Midbrain (tissue), 1 donor: ENCODE measurements at regions not wholly inside any gene's neighbourhood (a gene's known extent, or its start where the extent isn't known, plus 50 kb on each side); places are given as distances from the start of the nearest gene placed in this dataset.
"Not testable (repeated sequence)": the region's sequence is repeated elsewhere in the genome, so short reads cannot be mapped to it uniquely, and the experiment has no call there.

Experiments
- DNase-seq: peaks from one replicate; lab custom pipeline; 2025; lab: John Stamatoyannopoulos, UW

- DNase-seq: not testable (repeated sequence)
Measured at GRCh38 chr2:89222063-89222732, 530.7 kb downstream of the RPIA start.

DNA sequence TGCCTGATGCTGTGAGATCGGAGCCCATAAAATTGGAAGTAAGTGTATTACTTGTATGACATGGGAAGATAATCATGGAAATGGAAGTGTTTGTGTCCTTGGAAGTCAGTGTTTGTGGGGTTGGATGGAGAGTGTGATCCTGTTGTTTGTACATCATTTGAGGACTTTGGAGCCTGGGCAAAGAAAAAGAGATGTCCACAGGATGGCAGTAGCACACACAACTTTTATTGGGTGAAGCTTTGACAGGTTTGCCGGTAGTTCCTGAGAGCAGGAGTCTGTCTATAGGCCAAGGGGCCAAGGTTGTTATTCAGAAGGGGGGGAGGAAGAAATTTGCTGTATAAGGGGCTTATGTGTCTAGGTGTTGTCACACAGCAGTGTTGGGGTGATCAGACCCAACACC lies 533.3 kb downstream of the RPIA start:
- DNase-seq: not testable (repeated sequence)

GRCh38 chr2:89229979-89230378 lies 538.5 kb downstream of the RPIA start:
- not testable (repeated sequence) for DNase-seq

DNA sequence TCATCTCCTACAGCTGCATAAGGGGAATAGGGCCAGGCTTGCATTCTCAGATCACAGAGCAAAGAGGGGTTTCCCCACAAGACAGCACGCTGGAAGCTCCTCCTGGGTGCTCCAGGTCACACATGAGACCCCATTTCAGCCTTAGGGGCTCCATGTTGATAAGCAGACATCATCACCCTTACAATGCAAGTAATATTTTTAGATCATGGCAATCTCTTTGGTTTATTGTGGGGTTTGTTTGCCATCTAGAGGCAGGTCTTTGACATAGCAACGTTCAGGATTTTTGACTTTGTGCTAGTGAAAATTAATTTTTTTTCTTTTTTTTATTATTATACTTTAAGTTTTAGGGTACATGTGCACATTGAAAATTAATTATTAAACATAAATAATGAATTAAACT lies 539.8 kb downstream of the RPIA start:
- DNase-seq: not testable (repeated sequence)

DNA sequence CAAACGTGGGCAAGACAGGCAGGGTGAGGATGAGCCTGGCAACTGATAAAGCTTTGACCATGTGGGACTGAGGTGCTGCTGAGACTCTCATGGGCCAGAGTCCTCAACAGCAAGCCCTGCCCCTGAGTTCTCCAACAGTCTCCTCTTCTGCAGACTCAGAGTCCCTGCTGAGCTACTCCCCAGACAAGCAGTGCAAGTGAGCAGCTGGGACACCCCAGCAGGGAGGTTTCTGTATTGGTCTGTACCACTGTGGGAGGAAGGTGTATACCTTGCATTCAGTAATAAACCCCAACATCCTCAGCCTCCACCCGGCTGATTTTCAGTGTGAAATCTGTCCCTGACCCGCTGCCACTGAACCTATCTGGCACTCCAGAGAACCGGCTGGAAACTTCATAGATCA lies 542.5 kb downstream of the RPIA start:
- DNase-seq: not testable (repeated sequence)

DNA sequence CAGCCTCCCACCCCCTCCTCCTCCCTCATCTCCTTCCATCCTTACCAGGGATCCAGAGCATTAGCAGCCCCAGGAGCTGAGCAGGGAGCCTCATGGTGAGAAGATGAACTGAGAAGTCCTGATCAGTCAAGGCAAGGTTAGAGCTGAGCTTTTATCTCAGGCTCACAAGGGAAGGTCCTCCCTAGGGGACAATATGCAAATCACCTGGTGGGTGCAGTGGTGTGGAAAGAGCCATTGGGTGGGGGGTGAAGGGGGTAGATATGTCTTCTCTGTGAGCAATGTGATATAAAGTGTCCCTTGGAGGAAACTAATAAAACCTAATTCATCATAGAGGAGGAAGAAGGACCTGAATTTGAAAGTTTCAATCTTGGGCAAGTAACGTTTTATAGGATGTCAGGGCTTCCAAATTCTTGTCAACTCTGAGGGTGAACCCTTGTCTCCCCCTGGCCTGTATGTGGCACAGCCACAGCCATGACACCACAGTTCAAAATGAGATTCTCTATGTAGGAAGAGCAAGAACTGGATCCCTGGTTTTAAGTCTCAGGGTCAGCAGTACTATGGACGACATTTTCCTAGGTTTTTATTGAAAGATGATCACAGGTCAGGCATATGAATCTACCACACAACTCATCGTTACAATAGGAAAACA lies 543.5 kb downstream of the RPIA start:
- not testable (repeated sequence) for DNase-seq

DNA sequence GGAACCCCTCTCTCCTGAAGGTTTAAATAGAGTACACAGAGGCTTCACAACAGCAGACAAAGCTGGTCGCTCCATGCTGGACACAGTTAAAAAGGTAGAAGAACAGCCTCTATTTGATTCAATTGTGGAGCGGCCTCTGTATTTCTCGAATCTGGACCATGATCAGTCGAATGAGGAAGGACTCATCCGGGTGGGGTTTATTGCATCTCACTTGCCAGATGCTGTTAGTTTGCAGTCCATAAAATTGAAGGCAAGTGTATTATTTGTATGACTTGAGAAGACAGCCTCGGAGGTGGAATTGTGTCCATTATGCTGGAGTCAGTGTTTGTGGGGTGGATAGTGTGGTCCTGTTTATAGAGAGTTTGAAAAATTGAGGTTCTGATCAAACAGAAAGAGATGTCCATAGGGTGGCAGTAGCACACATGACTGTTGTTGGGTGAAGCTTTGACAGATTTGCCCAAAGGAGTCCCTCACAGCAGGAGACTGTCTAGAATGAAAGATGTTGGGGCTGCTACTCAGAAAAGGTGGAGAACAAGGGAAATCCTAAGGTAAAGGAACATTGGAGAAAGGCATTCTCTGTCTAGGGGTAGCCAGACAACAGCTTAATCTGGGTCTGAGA lies 545.5 kb downstream of the RPIA start:
- not testable (repeated sequence) for DNase-seq

DNA sequence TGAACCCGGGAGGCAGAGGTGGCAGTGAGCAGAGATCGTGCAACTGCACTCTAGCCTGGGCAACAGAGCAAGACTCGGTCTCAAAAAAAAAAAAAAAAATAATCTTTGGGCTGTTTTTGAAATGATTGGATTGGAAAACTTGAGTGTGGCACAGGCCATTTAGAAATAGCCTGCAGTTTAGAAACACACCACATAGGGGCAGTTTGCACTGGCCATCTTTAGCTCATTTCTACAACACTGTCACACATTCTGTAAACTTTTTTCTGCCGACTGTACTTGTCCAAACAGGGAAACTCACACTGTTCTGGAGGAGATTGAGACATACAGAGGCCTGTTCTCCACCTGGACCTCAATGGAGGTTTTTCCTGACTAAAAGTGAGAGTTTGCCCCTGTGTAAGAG lies 546.3 kb downstream of the RPIA start:
- DNase-seq: not testable (repeated sequence)

GRCh38 chr2:89243114-89243700 lies 551.7 kb downstream of the RPIA start:
- DNase-seq: not testable (repeated sequence)

DNA sequence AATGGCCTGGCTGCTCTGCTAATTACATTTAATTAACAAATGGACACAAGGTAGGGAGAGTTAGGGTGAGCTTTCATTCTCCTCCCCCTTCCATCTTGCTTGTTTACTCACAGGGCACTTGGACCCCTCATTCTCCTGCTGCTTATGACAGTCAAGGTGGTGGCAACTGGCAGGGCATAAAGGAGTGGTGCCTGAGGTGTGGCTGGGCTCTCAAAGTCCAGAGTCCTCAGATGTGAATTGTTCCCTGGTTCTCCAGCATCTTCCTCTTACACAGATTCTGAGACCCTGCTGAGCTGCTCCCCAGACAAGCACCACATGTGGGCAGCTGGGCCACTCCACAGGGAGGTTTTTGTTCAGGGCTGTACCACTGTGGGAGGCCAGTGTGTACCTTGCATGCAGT lies 552.9 kb downstream of the RPIA start:
- DNase-seq: not testable (repeated sequence)

- DNase-seq: not testable (repeated sequence)
Measured at GRCh38 chr2:89245478-89245877, 554.0 kb downstream of the RPIA start.

DNA sequence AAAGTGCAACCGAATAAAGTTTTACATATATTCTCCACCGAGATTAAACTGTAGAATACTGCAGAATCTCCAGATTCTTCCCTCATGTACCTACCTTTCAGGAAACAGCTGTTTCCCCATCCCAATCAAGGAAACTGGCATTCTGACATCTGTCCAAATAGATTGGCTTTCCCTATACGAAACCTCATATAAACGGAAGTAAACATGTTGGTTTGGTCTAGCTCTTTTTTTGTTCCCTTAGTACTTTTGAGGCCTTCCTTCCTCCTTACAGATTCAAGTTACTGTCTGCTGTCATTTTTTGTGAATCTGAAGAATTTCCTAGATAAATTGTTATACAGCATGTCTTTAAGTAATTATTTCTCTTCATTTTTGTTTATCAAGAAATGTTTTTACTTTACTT lies 554.6 kb downstream of the RPIA start:
- not testable (repeated sequence) for DNase-seq

DNA sequence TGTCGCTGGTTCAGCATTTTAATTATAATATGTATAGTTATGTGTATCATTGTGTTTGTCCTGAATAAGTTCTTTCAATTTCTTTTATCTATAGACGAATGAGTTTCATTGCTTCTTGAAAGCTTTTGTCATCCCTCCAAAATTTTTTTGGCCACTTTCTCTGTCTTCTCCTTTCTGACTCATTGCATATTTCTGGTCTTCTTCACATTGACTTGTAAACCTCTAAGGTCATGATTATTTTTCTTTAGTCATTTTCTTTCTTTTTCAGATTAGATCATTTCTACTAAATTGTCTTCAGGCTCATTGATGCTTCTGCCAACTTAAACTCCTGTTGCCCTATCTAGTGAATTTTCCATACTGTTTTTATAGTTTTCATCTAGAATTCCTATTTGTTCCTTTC lies 555.1 kb downstream of the RPIA start:
- DNase-seq: not testable (repeated sequence)

DNA sequence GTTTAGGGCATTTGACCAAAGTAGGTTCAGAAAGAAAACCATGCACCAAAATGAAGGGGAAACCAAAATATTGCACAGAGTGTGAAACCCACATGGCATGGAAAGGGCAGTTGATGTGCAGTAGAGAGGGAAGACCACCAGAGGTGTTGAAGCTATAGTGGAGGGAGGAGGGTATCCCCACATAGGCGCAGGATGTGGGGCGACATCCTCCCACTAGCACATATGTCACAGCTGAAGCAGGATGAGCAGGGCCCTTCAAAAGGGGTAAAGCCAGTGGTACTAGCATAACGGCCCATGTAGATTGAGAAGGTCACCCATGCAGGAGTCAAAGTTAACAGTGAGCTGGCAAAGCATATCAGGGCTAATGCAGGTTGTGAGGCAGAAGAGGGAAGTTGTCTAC lies 563.5 kb downstream of the RPIA start:
- DNase-seq: not testable (repeated sequence)

- not testable (repeated sequence) for DNase-seq
Measured at GRCh38 chr2:89273443-89273842, 582.0 kb downstream of the RPIA start.

DNA sequence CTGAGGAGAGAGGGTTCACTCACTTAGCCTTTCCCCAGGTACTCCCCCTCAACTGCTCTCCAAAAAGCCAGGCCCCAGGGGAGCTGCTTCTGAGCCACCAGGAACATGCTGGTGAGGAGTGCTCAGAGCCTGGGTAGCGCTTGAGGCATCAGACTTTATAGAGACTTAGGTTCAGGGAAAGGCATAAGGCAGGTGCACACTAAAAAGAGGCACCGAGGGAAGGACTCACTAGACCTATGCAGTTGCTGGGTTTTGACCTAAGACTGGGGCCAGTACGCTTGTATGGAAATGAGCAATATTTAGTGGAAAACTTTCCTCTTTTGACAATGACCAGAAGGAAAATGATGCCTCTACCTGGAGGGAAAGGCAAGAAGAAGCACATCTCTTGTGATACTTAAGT lies 589.1 kb downstream of the RPIA start:
- not testable (repeated sequence) for DNase-seq

GRCh38 chr2:89286448-89287080 lies 595.1 kb downstream of the RPIA start:
- not testable (repeated sequence) for DNase-seq

GRCh38 chr2:89287084-89287483 lies 595.6 kb downstream of the RPIA start:
- DNase-seq: not testable (repeated sequence)

DNA sequence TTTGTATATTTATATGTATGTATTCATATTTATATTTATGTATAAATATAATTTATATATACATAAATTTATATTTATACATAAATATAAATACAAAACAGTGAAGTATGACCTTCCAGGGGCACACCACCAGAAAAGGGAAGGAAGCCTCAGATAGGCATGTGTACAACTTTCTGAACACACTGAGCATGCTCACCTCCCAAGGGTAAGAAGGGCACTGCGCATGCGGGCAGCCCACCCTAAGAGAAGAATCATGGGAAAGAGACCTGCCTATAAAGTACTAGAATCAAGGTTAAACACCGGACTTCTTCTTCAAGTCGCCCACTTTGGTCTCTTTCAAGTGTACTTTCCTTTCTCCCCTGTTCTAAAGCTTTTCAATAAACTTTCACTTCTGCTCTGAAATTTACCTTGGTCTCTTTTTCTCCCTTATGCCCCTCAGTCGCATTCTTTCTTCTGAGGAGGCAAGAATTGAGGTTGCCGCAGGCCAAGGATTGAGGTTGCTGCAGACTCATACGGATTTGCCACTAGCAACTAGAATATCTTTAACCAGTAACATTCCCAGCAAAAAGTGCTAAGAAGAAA lies 600.3 kb downstream of the RPIA start:
- not testable (repeated sequence) for DNase-seq

- DNase-seq: not testable (repeated sequence)
Measured at GRCh38 chr2:89293399-89293798, 601.9 kb downstream of the RPIA start.

DNA sequence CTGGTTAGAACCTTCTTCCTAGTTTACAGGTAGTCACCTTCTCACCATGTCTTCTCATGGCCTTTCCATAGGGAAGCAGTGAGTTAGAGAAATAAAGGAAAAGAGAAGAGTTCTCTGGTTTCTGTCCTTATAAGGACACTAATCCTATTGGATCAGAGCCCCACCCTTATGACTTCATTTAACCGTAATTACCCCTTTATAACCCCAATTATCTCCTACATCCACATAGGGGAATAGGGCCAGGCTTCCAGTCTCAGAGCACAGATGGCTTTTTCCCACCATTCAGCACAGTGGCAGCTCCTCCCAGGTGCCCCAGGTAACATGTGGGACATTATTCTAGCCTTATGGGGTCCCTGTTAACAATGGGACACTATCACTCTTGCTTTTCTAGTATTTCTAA lies 602.9 kb downstream of the RPIA start:
- DNase-seq: not testable (repeated sequence)
